Fibroblast of lung (primary cell): ENCODE measurements at regions not wholly inside any gene's neighbourhood (a gene's known extent, or its start where the extent isn't known, plus 50 kb on each side); places are given as distances from the start of the nearest gene placed in this dataset.

Experiments
- DNase-seq, 2 donors: peaks; one replicate each; pipeline versions ENCODE4 v3.0.0 to v3.0.0-alpha.2; 2010; ENCODE audit warnings: low read depth in 2 of 2
- H2AFZ ChIP-seq: 2 replicates; pipeline ENCODE4 v1.5.1; 2012; ENCODE audit warnings: low read length, control low read depth, inconsistent platforms
- H3K27ac ChIP-seq: 2 replicates; pipeline ENCODE4 v1.5.1; 2011; ENCODE audit warnings: low read length, control low read depth; ENCODE audit not compliant: insufficient read depth
- H3K27me3 ChIP-seq: 2 replicates; pipeline ENCODE4 v1.5.1; 2011; ENCODE audit warnings: mild to moderate bottlenecking, low read length; ENCODE audit not compliant: control insufficient read depth, insufficient read depth
- H3K36me3 ChIP-seq: 2 replicates; pipeline ENCODE4 v1.5.1; 2011; ENCODE audit warnings: low read length; ENCODE audit not compliant: control insufficient read depth, insufficient read depth
- H3K4me1 ChIP-seq: 2 replicates; pipeline ENCODE4 v1.5.1; 2011; ENCODE audit warnings: low read length; ENCODE audit not compliant: control insufficient read depth, insufficient read depth; ENCODE audit errors: extremely low read depth
- H3K4me2 ChIP-seq: 2 replicates; pipeline ENCODE4 v1.5.1; 2011; ENCODE audit warnings: low read length, control low read depth; ENCODE audit not compliant: insufficient read depth; ENCODE audit errors: extremely low read depth
- H3K4me3 ChIP-seq, 4 experiments: fragments of 200-600 bp in 1 of 4; sonication (generic) in 1 of 4; replicated peaks in 1 of 4; 2 replicates each; pipeline ENCODE4 v1.5.1; 2011 to 2016; ENCODE audit warnings: low read length in 4 of 4, low read depth in 3 of 4, mild to moderate bottlenecking in 3 of 4, control low read depth in 2 of 4, inconsistent platforms in 1 of 4, mixed read lengths in 1 of 4; ENCODE audit not compliant: insufficient read depth in 1 of 4; ENCODE audit errors: control extremely low read depth in 1 of 4
- H3K79me2 ChIP-seq: 2 replicates; pipeline ENCODE4 v1.5.1; 2012; ENCODE audit warnings: mild to moderate bottlenecking, low read length, inconsistent platforms; ENCODE audit not compliant: control insufficient read depth, insufficient read depth
- H3K9ac ChIP-seq: 2 replicates; pipeline ENCODE4 v1.5.1; 2011; ENCODE audit warnings: mild to moderate bottlenecking, low read length, control low read depth; ENCODE audit not compliant: insufficient read depth
- H3K9me3 ChIP-seq: 2 replicates; pipeline ENCODE4 v1.5.1; 2012; ENCODE audit warnings: low read depth, low read length; ENCODE audit not compliant: control insufficient read depth, insufficient read depth
- H4K20me1 ChIP-seq: 2 replicates; pipeline ENCODE4 v1.5.1; 2011; ENCODE audit warnings: low read length; ENCODE audit not compliant: control insufficient read depth, insufficient read depth; ENCODE audit errors: extremely low read depth
- CTCF ChIP-seq, 2 donors: IDR thresholded peaks in 1 of 2; conservative IDR thresholded peaks in 1 of 2; 1 replicate in 1 of 2; 2 replicates in 1 of 2; pipeline ENCODE4 v1.5.1; 2011 to 2012; ENCODE audit warnings: low read length in 2 of 2, control low read depth in 1 of 2, inconsistent platforms in 1 of 2, low read depth in 1 of 2, mild to moderate bottlenecking in 1 of 2
- EZH2 ChIP-seq: IDR thresholded peaks from 2 replicates; pipeline ENCODE4 v1.5.1; 2012; ENCODE audit warnings: low read length, control low read depth, mild to moderate bottlenecking; ENCODE audit errors: missing control alignments

DNA sequence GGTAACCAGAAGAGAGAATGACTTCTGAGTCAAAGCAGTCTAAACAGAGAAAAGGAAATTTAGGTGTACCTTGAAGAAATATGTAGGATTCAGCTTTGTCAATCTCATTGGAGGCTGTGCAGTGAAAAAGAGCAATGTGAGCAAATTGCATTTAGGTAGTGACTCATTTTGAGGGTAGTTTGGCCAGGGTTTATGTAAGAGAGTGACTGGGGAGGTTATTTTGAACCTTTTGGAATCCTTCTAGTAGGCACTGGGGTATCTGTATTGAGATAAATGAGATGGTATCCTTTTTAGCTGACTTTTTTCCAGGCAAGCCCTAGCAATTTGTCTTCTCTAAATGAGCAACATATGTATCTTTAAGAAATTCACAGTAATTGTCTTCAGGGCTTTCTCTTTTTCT lies 95.9 kb downstream of the DISP1 start:
- Histone ChIP-seq H3K4me1 (peaks cover 21% of the 10 kb centered on the region), H3K79me2 (no peaks in the 10 kb centered on the region), H3K9me3 (no peaks in the 10 kb centered on the region), H3K36me3 (no peaks in the 10 kb centered on the region), H3K4me2 (no peak overlapping the region), H3K27ac (no peak overlapping the region), H3K27me3 (no peaks in the 10 kb centered on the region), H4K20me1 (no peaks in the 10 kb centered on the region), H3K4me3 (no peak overlapping the region), H3K9ac (no peak overlapping the region), H2AFZ (no peak overlapping the region)
- peak; percentile 41 to 77 for DNase-seq
- TF ChIP-seq EZH2: no peak

DNA sequence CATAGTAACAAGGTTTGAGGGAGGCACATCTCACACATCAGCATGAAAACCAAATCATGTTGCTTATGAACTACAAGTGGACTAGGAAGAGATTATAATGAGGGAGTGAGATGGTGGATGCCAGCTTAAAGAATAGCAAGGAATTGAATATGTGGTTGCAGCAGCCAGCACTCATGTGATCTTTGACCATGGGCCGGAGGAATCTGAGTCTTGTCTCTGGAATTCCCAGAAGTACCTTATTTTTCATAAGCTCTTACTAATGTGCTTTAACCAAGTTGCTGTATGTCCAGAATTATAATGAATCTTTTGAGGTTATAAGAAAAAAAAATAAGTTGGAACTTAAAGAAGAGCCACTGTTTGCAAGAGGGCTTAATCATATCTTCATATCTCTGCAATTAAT lies 97.0 kb downstream of the DISP1 start:
- Histone ChIP-seq H4K20me1 (no peaks in the 10 kb centered on the region), H3K79me2 (no peaks in the 10 kb centered on the region), H3K36me3 (no peaks in the 10 kb centered on the region), H3K9me3 (no peaks in the 10 kb centered on the region), H3K4me2 (no peak overlapping the region), H3K27ac (peak overlapping the region; percentile 27), H3K4me1 (peaks cover 21% of the 10 kb centered on the region), H3K4me3 (no peak overlapping the region), H2AFZ (no peak overlapping the region), H3K9ac (no peak overlapping the region), H3K27me3 (no peaks in the 10 kb centered on the region)
- peak in 1 of 2 donors; percentile 90 for DNase-seq
- TF ChIP-seq CTCF (conservative IDR thresholded peaks at IDR 0.05 in 1 of 2, IDR thresholded peaks at IDR 0.05 in 1 of 2; ENCODE audit: low read depth in 1 of 2, low read length in 2 of 2) (no peak), EZH2 (no peak)

- no peak for TF ChIP-seq EZH2
- TF ChIP-seq CTCF (conservative IDR thresholded peaks at IDR 0.05 in 1 of 2, IDR thresholded peaks at IDR 0.05 in 1 of 2; ENCODE audit: low read depth in 1 of 2, low read length in 2 of 2): no peak
- Histone ChIP-seq H3K4me1 (peaks cover 21% of the 10 kb centered on the region), H3K4me2 (peak overlapping the region; percentile 9), H2AFZ (no peak overlapping the region), H3K27me3 (no peaks in the 10 kb centered on the region), H3K9ac (no peak overlapping the region), H4K20me1 (no peaks in the 10 kb centered on the region), H3K79me2 (no peaks in the 10 kb centered on the region), H3K4me3 (no peak overlapping the region), H3K27ac (no peak overlapping the region), H3K36me3 (no peaks in the 10 kb centered on the region), H3K9me3 (no peaks in the 10 kb centered on the region)
- DNase-seq: peak; percentile 39 to 85
These were observed 97.9 kb downstream of the DISP1 start for GRCh38 chr1:222912730-222913129.
